BE2C (cell line): ENCODE measurements at regions not wholly inside any gene's neighbourhood (a gene's known extent, or its start where the extent isn't known, plus 50 kb on each side); places are given as distances from the start of the nearest gene placed in this dataset.

Experiments
- DNase-seq: peaks from one replicate; pipeline ENCODE4 v3.0.0-alpha.2; 2020
- H3K27me3 ChIP-seq: fragments of 250-450 bp; sonication (Bioruptor Pico); 2 replicates; pipeline ENCODE4 v1.5.1; 2020; ENCODE audit warnings: mild to moderate bottlenecking
- H3K36me3 ChIP-seq: fragments of 250-450 bp; sonication (Bioruptor Pico); 2 replicates; pipeline ENCODE4 v1.5.1; 2020; ENCODE audit warnings: mild to moderate bottlenecking
- H3K4me1 ChIP-seq: fragments of 250-450 bp; sonication (Bioruptor Pico); 2 replicates; pipeline ENCODE4 v1.5.1; 2020
- H3K4me3 ChIP-seq: 2 replicates; pipeline ENCODE4 v1.5.1; 2011; ENCODE audit warnings: low read depth, low read length
- H3K9me3 ChIP-seq: fragments of 250-450 bp; sonication (Bioruptor Pico); 2 replicates; pipeline ENCODE4 v1.5.1; 2020
- TF ChIP-seq, protein P1 (sequence below): IDR thresholded peaks from 2 replicates; pipeline ENCODE4 v1.5.1; 2012; ENCODE audit warnings: mild to moderate bottlenecking, low read depth, low read length

DNA sequence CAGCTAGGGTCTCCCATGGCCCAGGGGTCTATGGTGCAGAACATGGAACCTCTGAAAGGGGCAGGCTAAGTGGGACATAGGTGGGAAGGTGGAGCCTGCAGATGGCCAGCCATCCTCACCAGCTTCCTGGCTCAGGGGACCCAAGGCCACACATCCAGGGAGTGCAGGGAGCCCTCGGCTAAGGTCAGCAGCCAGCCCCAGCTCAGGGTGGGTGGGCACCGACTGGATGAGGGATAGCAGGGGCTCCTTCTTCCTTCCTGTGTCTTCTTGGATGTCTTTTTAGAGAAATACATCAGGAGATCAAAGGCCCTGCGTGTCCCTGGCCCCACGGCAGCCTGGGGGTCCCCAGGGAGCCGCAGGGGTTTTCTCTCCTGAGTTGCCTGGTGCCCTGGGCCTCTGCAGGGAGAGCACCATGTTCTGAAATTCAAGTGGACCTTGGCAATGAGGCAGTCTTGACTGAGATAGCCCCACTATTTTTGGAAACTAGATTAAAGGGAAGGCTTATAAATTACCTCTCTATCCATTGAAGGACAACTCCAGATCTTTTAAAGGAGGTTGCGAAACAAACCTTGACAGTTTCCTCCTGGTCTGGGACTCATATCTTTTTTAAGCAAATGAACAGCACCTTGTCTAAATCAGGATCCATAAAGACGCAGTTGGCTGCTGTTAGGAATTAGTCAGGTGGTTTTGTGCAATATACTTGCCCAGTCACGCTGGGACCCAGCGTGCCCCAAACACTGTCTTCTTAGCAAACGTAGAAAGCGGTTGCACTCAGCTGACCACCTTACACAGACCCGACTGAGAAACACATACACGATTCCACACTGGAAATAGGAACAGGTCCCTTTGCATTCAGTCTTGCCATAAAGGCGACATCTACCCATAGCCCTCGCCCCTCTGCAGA lies 242.3 kb downstream of the TOMM20 start:
- TF ChIP-seq, protein P1, sequence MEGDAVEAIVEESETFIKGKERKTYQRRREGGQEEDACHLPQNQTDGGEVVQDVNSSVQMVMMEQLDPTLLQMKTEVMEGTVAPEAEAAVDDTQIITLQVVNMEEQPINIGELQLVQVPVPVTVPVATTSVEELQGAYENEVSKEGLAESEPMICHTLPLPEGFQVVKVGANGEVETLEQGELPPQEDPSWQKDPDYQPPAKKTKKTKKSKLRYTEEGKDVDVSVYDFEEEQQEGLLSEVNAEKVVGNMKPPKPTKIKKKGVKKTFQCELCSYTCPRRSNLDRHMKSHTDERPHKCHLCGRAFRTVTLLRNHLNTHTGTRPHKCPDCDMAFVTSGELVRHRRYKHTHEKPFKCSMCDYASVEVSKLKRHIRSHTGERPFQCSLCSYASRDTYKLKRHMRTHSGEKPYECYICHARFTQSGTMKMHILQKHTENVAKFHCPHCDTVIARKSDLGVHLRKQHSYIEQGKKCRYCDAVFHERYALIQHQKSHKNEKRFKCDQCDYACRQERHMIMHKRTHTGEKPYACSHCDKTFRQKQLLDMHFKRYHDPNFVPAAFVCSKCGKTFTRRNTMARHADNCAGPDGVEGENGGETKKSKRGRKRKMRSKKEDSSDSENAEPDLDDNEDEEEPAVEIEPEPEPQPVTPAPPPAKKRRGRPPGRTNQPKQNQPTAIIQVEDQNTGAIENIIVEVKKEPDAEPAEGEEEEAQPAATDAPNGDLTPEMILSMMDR: no peak
- Histone ChIP-seq H3K4me1 (no peaks in the 10 kb centered on the region), H3K27me3 (no peaks in the 10 kb centered on the region), H3K4me3 (no peak overlapping the region), H3K9me3 (no peaks in the 10 kb centered on the region), H3K36me3 (no peaks in the 10 kb centered on the region)
- no peak for DNase-seq

DNA sequence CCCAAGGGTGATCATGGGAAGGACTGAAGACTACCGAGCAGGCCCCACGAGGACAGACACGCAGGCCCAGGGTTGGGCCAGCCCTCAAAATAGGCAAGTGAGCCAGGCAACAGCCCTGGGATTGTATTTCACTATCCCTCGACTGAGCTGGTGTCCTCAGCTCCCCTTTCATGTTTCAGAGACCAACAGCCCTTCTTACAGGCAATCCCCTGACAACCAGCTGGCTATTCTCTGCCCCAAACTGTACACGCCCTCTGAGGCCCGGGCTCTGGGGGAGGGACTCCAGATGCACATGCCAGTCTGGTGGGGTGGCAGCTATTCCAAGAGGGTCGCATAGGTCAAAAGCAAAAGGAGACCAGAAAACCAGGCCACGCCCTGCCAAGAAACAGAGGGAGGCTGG lies 243.0 kb downstream of the TOMM20 start:
- DNase-seq: no peak
- no peaks in the 10 kb centered on the region for H3K36me3 ChIP-seq
- no peaks in the 10 kb centered on the region for H3K27me3 ChIP-seq
- H3K4me3 ChIP-seq: no peak overlapping the region
- no peaks in the 10 kb centered on the region for H3K9me3 ChIP-seq
- H3K4me1 ChIP-seq: no peaks in the 10 kb centered on the region
- TF ChIP-seq, protein P1: no peak

DNA sequence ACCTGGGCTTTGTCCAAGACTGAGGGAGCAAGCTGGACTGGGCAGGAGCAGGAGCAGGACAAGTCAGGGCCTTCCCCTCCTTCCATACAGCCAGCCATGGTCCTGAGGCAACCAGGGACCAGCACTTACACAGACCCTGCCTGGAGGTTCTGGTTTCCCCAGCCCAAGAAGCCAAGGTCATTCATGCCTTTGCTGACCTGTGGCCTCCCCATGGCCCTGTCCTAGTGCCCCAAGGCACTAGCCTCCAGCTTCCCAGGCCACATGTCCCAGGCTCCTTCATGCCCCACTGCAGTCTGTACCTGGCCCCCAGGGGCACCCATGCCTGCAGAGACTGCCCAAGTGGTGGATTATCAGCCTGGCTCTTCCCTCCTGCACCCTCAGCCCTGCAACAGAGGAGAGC lies 243.9 kb downstream of the TOMM20 start:
- no peak overlapping the region for H3K4me3 ChIP-seq
- TF ChIP-seq, protein P1: no peak
- no peaks in the 10 kb centered on the region for H3K36me3 ChIP-seq
- DNase-seq: no peak
- no peaks in the 10 kb centered on the region for H3K4me1 ChIP-seq
- no peaks in the 10 kb centered on the region for H3K27me3 ChIP-seq
- no peaks in the 10 kb centered on the region for H3K9me3 ChIP-seq

DNA sequence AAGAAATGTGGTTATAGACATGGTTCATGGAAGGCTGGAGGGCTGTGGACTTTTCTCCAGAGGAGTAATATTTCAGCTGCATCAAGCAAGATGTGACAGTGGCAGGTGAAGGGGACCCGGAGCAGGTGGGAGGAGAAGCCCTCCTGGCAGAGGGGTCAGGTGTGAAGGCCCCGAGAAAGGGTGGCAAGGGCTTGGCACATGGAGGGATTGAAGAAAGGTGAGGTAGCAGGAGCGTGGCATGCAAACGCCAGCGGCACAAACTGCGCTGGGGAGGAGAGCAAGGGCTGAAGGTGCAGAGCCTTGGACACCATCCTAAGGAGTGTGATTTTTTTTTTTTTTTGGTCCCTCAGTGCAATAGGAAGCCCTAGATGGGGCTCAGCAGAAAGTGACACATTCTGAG lies 244.6 kb downstream of the TOMM20 start:
- H3K9me3 ChIP-seq: no peaks in the 10 kb centered on the region
- no peaks in the 10 kb centered on the region for H3K36me3 ChIP-seq
- DNase-seq: no peak
- H3K4me3 ChIP-seq: no peak overlapping the region
- no peaks in the 10 kb centered on the region for H3K4me1 ChIP-seq
- TF ChIP-seq, protein P1: no peak
- H3K27me3 ChIP-seq: no peaks in the 10 kb centered on the region

DNA sequence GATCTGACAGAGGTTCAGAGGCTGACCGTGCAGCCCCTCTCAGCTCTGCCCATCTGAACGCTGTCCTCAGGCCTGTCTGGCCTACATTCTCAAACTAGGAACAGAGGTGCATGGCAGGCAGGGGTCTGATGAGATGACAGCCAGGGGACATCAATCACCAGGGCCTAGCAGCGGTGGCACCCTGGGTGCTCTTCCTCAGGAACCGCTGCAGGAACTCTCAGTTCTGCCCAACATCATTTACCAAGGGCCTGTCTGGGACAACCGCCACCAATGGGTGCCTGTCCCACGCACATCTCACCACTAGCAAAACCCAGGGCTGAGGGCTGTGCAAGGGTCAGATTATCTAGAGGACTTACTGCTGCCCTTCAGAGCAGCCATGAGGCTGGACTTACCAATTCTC lies 245.7 kb downstream of the TOMM20 start:
- no peaks in the 10 kb centered on the region for H3K4me1 ChIP-seq
- H3K9me3 ChIP-seq: no peaks in the 10 kb centered on the region
- TF ChIP-seq, protein P1: no peak
- H3K27me3 ChIP-seq: no peaks in the 10 kb centered on the region
- H3K4me3 ChIP-seq: no peak overlapping the region
- H3K36me3 ChIP-seq: no peaks in the 10 kb centered on the region
- DNase-seq: no peak
